ENCODE measurements at regions not wholly inside any gene's neighbourhood (a gene's known extent, or its start where the extent isn't known, plus 50 kb on each side); places are given as distances from the start of the nearest gene placed in this dataset.
A peak's percentile ranks its signal among the peaks of the same experiment; 100 is the strongest.
"Not testable (repeated sequence)": the region's sequence is repeated elsewhere in the genome, so short reads cannot be mapped to it uniquely, and the experiment has no call there.

DNA sequence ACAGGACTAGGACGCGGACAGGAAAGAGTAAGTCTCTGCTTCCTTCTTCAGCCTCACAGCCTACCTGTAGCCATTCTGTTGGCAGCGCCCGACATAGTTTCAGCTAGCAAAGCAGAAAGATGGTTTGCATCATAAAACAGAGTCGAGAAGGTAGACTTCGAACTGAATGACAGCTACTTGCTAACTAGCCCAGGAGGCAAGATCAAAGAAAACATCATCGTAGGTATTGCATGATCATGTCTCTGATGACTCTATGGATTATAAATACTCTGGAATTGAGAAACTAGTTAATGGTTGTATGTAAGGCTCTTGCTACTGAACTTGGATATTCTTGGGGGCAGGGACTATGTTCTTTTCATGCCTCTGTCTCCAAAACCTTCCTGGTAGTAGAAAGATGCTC, 333.1 kb upstream of the KLF3 start:
- DNase-seq (ENCODE audit: low read depth, low spot score) = no peak

DNA sequence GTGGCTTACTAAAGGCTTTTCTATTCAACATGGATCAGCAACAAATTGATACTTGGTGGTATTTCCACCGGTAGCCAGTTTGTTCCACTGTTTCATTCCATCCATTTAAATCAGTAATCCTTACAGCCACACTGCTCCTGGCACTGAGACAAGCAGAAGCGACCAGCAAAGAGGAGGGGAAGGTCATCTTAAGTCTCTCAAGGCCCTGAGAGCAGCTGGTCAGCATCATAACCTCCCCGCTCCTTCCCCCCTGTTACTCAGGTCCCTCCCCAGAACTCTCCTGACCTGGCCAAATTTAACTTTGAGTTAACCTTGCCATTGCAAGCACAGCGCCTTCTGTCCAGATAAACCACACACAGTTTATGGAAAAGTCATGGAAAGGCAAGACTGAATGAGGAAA, 331.3 kb upstream of the KLF3 start:
- DNase-seq (ENCODE audit: low read depth, low spot score) = no peak

DNA sequence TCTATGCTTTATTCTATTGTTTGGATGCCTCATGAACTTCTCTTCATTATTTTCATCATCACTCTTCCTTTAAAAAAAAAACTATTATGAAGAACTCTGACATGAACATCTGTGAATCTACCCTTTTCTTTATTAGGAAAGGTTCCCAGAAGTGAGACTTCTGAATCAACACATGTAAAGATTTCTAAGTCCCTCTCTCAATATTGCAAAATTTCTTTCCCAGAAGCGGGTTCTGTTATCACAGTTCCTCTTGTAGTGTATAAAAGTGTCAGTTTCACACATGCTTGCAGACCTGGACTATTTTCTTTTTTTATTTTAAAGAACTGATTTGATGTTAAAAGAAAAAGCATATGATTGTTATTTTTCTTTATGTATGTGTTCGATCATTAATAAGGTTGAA, 330.8 kb upstream of the KLF3 start:
- no peak for DNase-seq (ENCODE audit: low read depth, low spot score)

DNA sequence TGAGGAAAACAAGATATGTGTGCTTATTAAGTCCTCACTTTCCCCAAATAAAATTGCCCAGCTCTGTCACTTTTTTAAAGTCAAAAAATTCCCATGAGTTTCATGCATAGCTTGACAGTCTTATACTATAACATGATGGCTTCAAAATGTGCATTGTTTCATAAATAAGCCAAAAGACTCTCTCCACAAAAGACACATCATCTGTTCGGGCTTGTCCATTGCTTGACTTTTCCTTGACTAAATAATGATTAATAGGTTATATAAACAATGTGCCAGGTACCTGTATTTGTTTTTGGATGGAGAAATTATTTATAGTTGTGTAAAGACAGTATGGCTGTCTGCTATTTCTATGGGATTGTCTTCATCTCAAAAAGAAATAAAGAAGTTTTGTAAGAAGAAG, 329.2 kb upstream of the KLF3 start:
- no peak for DNase-seq (ENCODE audit: low read depth, low spot score)

DNA sequence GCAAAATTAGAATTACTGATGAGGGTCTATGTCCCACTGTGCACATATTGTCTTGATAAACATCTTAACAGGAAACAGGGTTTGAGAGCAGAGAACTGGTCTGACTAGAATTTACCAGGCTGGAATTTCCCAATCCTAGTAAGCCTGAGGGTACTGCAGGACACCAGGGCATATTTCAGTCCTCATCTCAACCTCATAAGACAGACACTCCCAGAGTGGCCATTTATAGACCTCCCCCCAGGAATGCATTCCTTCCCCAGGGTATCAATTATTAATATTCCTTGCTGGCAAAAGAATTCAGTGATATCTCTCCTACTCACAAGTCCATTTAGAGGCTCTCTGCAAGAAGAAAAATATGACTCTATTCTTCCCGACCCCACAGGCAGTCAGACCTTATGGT, 325.1 kb upstream of the KLF3 start:
- not testable (repeated sequence) for DNase-seq (ENCODE audit: low read depth, low spot score)

DNA sequence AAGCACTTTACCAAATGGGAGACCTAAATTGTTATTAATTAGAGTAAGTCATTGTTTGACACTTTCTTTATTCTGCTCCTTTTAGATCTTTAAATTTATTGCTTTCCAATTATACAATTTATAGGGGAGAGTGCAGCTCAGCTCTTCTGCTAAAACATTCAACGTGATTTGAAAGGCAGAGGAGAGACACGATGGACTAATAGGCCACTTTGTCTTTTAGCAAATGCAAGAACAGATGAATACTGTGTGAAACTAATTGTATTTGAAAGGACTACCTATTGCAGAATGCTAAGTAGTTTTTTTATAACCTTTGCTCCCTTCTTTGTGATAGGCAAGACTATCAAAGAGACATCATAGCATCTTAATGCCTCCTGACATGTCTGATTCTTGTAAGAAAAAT, 320.4 kb upstream of the KLF3 start:
- DNase-seq (ENCODE audit: low read depth, low spot score) = no peak

DNA sequence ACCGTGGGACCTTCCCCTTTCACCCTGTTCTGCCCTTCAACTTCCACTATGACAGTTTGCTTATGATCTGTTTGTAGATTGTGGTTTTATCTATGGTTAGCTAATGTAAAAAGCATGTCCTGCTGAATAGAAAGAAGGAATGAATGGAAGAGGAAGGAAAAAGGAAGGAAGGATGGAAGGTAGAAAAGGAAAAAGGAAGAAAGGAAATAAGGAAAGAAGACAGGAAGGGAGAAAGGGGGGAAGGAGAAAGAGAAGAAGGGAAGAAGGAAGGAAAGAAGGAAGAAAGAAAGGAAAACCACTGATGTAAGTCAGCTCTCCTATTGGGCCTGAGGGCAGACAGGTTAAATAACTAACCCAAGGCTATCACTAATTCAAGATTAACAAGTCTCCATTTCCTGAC, 319.1 kb upstream of the KLF3 start:
- no peak for DNase-seq (ENCODE audit: low read depth, low spot score)

DNA sequence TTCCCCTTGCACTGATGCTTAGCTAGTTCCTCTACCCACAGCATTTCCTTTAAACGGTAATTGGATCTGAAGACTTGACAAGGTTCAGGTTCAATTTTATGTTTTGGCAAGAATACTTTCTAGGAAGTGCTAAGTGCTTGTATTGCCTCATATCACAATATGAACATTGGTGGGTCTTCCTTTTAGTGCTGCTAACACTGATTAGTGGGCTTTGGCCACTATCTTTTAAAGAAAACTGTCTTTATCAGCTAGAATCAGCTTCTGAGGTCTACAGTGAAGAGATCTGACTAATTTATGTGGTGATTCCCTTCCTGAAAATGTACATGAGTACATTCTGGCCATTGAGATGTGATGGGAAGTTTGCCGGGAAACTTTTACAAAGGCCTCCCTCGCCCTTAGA, 316.7 kb upstream of the KLF3 start:
- no peak for DNase-seq (ENCODE audit: low read depth, low spot score)

DNA sequence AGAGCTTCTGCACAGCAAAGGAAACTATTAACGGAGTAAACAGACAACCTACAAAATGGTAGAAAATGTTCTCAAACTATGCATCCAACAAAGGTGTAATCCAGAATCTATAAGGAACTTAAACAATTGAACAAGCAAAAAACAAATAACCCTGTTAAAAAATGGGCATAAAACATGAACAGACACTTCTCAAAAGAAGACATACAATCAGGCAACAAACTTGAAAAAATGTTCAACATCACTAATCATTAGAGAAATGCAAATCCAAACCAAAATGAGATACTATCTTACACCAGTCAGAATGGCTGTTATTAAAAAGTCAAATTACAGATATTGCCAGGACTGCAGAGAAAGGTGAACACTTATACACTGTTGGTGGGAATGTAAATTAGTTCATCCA, 309.6 kb upstream of the KLF3 start:
- no peak for DNase-seq (ENCODE audit: low read depth, low spot score)

DNA sequence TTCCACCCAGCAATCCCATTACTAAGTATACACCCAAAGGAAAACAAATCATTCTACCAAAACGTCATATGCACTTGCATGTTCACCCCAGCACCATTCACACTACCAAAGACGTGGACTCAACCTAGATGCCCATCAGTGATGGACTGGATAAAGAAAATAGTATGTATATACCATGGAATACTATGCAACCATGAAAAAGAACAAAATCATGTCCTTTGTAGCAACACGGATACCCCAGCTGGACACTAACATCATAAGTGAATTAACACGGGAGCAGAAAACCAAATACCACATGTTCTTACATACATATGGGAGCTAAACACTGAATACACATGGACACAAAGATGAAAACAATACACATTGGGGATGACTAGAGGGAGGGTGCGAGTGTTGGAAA, 309.1 kb upstream of the KLF3 start:
- no peak for DNase-seq (ENCODE audit: low read depth, low spot score)

DNA sequence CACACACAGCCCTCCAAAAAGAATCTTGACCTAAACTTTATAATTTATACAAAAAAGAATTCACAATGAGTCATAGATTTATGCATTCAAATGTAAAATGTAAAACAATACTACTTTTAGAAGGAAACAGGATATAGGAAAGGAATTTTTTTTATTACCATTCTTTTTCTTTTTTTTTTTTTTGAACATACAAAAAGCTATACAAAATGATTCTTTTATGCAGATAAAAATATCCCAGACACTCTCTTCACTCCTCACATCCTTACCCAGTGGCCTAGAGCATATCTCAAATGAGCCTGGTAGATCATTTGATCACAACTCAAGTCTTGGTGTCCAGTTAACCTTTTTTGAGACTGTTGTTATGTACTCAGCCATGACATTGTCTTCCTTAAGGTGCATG, 307.3 kb upstream of the KLF3 start:
- DNase-seq (ENCODE audit: low read depth, low spot score) = no peak

DNA sequence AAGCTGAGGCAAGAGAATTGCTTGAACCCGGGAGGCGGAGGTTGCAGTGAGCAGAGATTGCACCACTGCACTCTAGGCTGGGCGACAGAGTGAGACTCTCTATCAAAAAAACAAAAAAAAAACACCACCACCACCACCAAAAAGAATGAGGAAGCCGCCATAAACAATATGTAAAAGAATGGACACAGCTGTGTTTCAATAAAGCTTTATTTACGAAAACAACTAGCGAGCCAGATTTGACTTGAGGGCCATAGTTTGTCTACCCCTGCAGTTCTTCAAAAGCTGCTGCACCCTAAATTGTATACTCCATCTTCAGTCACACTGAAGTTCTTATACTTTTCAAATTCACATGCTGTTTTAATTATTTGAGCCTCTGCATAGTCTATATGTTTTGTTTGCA, 306.5 kb upstream of the KLF3 start:
- no peak for DNase-seq (ENCODE audit: low read depth, low spot score)

DNA sequence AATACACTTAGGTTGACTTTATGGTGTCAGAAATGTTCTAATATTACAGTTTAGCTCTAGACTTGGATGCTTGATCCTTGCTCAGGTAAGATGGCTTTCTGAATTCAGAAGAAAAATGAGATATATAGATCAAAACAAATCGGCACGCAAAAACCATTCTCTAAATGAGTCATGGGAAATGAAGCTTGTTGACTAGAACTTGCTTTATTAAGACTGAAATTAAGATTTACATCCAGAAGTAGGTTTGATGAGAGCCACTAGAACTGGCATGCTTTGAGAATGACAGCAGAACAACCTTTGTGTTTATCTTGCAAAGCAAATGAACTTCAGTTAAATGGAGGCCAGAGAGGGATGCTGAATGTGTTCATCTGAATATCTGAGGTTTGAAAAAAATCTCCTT, 304.9 kb upstream of the KLF3 start:
- DNase-seq (ENCODE audit: low read depth, low spot score) = no peak

DNA sequence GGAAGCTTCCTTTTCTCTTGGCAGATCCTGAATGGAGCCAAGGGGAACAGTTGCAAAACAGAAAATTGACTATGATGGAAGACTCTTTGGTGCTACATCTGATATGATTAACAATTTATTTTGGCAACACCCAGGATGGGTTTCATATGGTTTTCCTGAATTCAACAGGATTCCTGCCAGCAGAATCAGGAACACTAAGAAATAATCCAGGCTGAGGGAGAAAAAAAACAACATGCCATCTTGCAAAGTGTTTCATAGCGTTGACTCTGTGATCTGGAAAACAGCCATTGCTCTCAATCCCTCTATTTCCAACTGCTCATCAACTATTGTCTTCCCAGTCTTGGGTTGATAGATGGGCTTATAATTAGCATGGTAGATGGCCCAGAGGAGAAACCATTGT, 303.8 kb upstream of the KLF3 start:
- DNase-seq (ENCODE audit: low read depth, low spot score) = no peak

DNA sequence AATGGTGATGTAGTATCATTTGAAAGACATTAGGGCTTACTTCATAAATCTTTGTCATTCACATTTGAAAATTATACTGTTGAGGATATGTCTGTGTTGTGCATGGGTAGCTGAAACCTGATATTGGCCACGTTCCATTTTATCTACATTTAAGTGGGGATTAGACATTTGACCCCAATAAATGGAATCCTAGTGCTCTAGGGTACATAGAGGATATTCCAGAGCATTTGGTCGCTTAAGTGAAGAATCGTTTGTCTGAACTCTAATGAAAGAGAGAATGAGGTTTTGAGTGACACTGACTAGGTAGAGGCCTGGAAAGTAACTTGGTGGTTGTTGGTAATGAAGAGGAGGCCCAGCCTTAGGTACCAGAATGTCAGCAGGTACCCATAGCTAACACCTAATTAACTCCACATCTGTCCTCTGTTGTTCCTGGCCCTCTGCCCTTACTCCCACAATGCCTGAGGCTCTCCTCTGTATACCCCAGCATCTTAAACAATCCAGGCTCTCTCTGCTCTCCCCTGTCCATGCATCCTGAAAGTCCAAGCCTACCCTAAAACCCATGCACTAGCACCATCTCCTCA, 299.5 kb upstream of the KLF3 start:
- no peak for DNase-seq (ENCODE audit: low read depth, low spot score)

DNA sequence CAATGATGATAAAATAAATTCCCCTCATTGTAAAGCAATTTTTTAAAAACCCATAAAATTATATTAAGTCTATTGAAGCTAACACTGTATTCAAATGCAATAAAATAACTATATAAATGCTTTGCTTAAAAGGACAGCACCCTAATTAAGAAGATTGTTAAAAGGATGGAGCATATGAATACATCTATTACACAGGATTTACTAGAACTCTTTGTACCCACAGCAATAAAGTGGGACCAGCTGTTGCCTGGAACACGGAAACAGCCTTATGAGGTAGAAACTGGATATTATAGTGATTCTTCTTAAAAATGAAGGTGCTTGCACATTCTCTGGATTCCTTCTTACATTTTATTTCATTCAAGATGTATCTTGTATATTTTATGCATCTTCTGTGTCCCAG, 298.7 kb upstream of the KLF3 start:
- no peak for DNase-seq (ENCODE audit: low read depth, low spot score)

DNA sequence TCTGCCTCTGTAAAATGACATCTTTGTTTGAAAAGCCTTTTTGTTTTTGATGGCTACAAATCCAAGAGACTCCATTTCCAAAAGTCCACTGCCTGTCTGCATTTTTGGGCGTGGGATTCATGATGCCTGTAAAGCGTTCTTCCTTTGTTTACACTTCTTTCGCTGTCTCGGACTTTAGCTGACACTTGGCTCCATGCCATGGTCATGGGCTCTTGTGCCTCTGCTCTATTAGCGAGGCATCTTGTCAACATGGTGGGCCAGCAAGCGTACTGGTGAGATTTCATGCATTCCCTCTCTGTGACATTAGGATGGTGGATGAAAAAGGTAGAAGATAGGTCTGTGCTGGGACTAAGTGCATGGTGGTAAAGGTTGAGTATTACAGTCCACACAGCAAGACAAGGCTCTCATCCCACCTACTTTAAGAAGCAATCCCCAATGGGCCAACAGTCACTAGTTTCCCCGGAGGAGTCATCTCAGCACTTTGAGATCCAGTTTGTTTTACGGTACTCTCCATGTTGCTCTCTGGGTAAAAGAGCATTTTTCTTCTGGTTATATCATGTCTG, 298.2 kb upstream of the KLF3 start:
- no peak for DNase-seq (ENCODE audit: low read depth, low spot score)

DNA sequence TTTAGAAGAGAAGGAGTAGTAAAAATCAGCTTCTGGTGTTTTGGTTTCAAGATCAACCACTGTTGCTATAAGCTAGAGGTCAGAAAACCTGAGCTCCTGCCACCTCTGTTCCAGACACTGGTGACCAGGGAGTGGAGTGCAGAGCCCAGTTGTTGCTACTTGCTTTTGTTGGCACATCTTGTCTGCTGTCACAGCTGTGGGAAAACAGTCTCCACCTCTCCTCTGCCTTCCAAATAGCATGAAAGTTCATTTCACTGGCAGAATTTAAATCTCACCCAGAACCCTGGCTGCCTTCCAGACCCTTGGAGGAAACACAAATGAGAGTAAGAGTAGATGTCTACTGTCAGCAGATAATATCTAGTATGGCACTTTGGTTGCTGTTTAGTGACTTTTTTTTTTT, 297.5 kb upstream of the KLF3 start:
- peak; percentile 23 for DNase-seq (ENCODE audit: low read depth, low spot score)

DNA sequence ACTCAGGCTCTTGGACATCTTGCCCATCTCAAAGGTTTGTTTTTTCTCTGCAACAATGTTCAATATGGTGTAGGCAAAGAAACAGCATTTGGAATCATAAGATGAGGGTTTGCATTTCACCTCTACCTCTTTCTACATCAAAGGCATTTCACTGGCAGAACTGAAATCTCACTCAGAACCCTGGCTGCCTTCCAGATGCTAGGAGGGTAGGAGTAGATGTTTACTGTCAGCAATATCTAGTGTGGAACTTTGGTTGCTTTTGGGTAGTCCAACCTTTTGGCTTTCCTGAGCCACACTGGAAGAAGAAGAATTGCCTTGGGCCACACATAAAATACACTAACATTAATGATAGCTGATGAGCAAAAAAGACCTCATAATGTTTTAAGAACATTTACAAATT, 297.0 kb upstream of the KLF3 start:
- DNase-seq (ENCODE audit: low read depth, low spot score) = no peak

DNA sequence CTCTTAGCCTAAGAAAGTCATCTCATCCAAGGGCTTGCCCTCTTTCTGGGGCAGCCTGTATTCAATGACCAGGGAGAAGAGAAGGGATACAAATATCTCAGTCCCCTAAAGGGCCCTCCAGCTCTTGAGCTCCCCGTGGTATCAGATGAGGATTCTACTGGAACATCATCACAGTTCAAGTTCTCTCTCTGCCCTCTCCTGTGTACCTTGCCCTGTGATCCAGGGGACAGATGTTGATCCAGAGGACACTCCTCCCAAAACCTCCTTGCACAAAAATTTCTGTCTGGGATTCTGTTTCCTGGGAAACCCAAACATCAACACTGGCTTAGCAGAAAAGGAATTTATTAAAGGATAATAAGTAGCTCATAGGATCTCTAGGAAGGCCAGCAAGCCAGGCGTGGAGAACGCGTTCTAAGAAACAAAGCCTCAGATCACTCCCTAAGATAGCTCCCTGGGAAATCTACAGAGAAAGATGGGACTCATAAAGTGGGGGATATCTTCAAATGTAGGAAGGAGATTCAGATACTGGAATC, 296.3 kb upstream of the KLF3 start:
- no peak for DNase-seq (ENCODE audit: low read depth, low spot score)

DNA sequence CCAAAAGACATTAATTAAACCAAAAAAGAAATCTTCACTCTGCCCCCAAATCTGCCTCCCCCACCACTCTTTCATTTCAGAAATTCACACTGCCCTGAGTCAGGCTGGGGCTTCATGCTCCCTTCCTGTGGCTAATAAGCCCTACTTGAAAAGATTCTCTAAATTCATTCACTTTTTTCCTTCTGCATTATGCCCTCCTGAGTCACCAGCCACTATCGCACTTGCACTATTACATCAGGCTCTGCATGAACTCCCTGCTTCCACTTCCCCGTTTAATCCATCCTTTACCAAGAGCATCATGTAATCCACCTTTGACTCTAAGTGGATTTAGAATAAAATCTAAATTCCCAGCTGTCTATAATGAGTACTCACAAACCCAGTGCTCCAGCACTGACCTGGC, 295.4 kb upstream of the KLF3 start:
- DNase-seq (ENCODE audit: low read depth, low spot score) = no peak

DNA sequence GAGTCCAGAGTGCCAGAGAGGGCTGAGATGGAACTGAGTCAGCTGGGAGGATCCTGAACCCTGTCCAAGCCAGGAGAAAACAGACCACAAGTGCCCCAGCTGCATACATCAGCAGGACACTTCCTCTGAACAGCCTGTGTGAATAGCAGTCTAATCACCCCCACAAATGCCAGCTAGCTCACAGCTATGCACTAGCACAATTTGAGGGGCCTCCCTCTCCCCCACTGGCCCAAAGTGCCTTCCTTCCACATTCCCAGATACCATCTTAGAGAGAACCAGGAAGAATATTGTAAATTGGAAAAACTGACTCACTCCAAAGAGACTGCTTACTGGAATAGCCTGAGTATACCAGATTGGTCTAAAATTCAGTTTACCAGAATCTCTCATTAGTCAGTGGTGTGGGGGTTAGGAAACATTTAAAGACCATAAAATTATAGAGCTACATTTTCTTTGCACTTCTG, 292.6 kb upstream of the KLF3 start:
- no peak for DNase-seq (ENCODE audit: low read depth, low spot score)

DNA sequence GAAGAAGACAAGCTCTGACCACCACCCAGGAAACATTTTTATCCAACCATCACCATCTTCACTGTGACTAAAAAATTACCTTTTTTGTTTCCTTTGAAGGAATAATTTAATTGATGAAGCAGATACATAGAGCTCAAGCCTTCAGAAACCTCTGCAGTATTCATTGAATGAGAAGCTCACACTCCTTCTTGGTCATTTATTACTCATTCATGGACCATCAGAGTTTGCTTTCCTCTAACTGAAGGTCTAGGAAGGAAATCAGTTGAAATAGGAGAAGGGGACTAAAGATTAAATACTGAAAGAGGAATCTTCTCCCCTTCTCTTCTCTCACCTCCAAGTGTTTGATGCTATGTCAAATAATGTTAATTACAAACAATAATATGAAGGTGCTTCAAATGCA, 290.6 kb upstream of the KLF3 start:
- no peak for DNase-seq (ENCODE audit: low read depth, low spot score)

DNA sequence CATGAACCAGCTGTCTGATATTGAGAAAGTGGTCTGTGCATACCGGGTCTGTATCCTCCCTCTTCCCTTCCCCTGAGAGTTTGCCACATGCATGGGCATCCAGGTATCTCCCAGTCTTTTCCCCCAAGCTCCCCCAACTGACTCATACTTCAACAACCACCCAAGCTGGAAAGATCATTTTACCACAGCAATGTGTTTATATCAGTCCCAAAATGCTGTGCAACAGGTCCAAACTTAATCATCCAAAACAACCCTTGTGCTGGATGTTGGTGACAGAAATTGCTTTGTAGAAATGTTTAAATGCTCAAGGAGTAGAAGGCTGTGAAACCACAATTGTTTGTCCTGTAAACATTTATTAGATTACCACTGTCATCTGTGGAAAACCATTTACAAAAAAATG, 286.8 kb upstream of the KLF3 start:
- DNase-seq (ENCODE audit: low read depth, low spot score) = no peak

All from smooth muscle cell of the brain vasculature (primary cell).